Nephron progenitor cell (in vitro differentiated cells): ENCODE measurements at regions not wholly inside any gene's neighbourhood (a gene's known extent, or its start where the extent isn't known, plus 50 kb on each side); places are given as distances from the start of the nearest gene placed in this dataset.

Experiments
- DNase-seq: peaks from one replicate; pipeline ENCODE4 v3.0.0; 2021
- H3K27ac Mint-ChIP-seq: 2 replicates; pipeline ENCODE4 v1.8.0; 2021; ENCODE audit warnings: mild to moderate bottlenecking, moderate library complexity, mixed read lengths
- H3K27me3 Mint-ChIP-seq: 2 replicates; pipeline ENCODE4 v1.8.0; 2021; ENCODE audit warnings: mild to moderate bottlenecking, low read depth, mixed read lengths; ENCODE audit not compliant: poor library complexity
- H3K36me3 Mint-ChIP-seq: 2 replicates; pipeline ENCODE4 v1.8.0; 2021; ENCODE audit warnings: low read depth, mixed read lengths
- H3K4me1 Mint-ChIP-seq: 2 replicates; pipeline ENCODE4 v1.8.0; 2021; ENCODE audit warnings: mixed read lengths
- H3K4me3 Mint-ChIP-seq: 2 replicates; pipeline ENCODE4 v1.8.0; 2021; ENCODE audit warnings: mild to moderate bottlenecking, moderate library complexity, mixed read lengths
- H3K9me3 Mint-ChIP-seq: 2 replicates; pipeline ENCODE4 v1.8.0; 2021; ENCODE audit warnings: mild to moderate bottlenecking, moderate library complexity, mixed read lengths
- CTCF ChIP-seq: fragments of 200-600 bp; sonication (generic); IDR thresholded peaks from 2 replicates; pipeline ENCODE4 v1.5.0; 2021; ENCODE audit warnings: antibody characterized with exemption

- no peaks in the 10 kb centered on the region for H3K9me3 Mint-ChIP-seq
- no peak for TF ChIP-seq CTCF
- H3K36me3 Mint-ChIP-seq, result no peaks in the 10 kb centered on the region
- H3K27ac Mint-ChIP-seq, result no peak overlapping the region
- peaks cover under 1% of the 10 kb centered on the region for H3K27me3 Mint-ChIP-seq
- DNase-seq, result no peak
- H3K4me3 Mint-ChIP-seq, result no peak overlapping the region
- H3K4me1 Mint-ChIP-seq, result no peaks in the 10 kb centered on the region
Observed at GRCh38 chrX:16308773-16309172, 141.5 kb downstream of the MAGEB17 start.

GRCh38 chrX:16310326-16310725, 143.0 kb downstream of the MAGEB17 start:
- Mint-ChIP-seq H3K4me3 (no peak overlapping the region), H3K36me3 (no peaks in the 10 kb centered on the region), H3K27me3 (peaks cover 5% of the 10 kb centered on the region), H3K9me3 (no peaks in the 10 kb centered on the region), H3K27ac (no peak overlapping the region), H3K4me1 (no peaks in the 10 kb centered on the region)
- no peak for DNase-seq
- no peak for TF ChIP-seq CTCF

- Mint-ChIP-seq H3K27ac (no peak overlapping the region), H3K9me3 (no peaks in the 10 kb centered on the region), H3K27me3 (peaks cover 5% of the 10 kb centered on the region), H3K36me3 (no peaks in the 10 kb centered on the region), H3K4me1 (no peaks in the 10 kb centered on the region), H3K4me3 (no peak overlapping the region)
- DNase-seq, result no peak
- TF ChIP-seq CTCF, result no peak
Observed at GRCh38 chrX:16311671-16312070, 144.4 kb downstream of the MAGEB17 start.

GRCh38 chrX:16312761-16313623, 145.7 kb downstream of the MAGEB17 start:
- Mint-ChIP-seq H3K4me3 (no peak overlapping the region), H3K36me3 (no peaks in the 10 kb centered on the region), H3K27ac (no peak overlapping the region), H3K27me3 (peaks cover 5% of the 10 kb centered on the region), H3K9me3 (no peaks in the 10 kb centered on the region), H3K4me1 (no peaks in the 10 kb centered on the region)
- no peak for DNase-seq
- no peak for TF ChIP-seq CTCF

- Mint-ChIP-seq H3K27ac (no peak overlapping the region), H3K9me3 (peaks cover 13% of the 10 kb centered on the region), H3K4me1 (no peaks in the 10 kb centered on the region), H3K36me3 (peaks cover 6% of the 10 kb centered on the region), H3K4me3 (no peak overlapping the region), H3K27me3 (peaks cover 5% of the 10 kb centered on the region)
- no peak for DNase-seq
- TF ChIP-seq CTCF, result no peak
Observed at GRCh38 chrX:16316331-16316730, 149.1 kb downstream of the MAGEB17 start.

GRCh38 chrX:16319929-16320328, 152.6 kb downstream of the MAGEB17 start:
- no peak for DNase-seq
- TF ChIP-seq CTCF, result no peak
- H3K27me3 Mint-ChIP-seq, result no peaks in the 10 kb centered on the region
- H3K27ac Mint-ChIP-seq, result no peak overlapping the region
- H3K36me3 Mint-ChIP-seq, result peaks cover 8% of the 10 kb centered on the region
- H3K4me3 Mint-ChIP-seq, result no peak overlapping the region
- H3K9me3 Mint-ChIP-seq, result peaks cover 32% of the 10 kb centered on the region
- H3K4me1 Mint-ChIP-seq, result no peaks in the 10 kb centered on the region
